ENCODE measurements at regions not wholly inside any gene's neighbourhood (a gene's known extent, or its start where the extent isn't known, plus 50 kb on each side); places are given as distances from the start of the nearest gene placed in this dataset.

DNA sequence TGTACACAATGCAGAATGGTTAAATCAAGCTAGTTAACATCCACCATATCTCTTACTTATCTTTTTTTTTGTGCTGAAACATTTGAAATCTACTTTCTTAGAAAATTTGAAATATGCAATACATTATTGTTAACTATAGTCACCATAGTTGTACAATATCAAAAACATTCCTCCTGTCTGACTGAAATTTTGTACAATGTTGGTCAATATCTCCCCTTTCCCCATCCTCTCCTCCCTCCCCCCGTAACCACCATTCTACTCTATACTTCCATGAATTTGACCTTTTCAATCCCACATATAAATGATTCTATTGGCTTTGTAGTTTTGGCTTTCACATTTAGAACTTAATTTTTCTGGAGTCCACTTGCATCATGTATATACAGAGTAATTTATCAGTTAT, 63.5 kb upstream of the DCD start:
- DNase-seq: no peak

DNA sequence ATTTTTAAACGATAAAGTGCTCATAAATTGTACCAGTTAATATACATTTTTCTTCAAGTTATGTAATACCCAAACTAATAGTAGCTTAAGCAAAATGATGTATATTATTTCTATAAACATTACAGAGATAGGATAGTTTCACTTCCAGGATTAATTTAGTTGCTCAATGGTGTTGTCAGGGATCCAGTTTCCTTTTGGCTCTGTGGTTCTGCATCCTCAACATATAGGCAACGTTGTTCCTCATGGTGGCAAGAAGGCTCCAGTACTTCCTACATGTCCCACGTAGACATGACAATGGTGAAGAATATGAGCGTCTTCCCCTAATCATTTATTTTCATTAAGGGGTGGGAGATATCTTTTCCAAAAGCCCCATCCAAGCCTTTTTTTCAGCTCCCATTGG, 60.7 kb upstream of the DCD start:
- DNase-seq: no peak

DNA sequence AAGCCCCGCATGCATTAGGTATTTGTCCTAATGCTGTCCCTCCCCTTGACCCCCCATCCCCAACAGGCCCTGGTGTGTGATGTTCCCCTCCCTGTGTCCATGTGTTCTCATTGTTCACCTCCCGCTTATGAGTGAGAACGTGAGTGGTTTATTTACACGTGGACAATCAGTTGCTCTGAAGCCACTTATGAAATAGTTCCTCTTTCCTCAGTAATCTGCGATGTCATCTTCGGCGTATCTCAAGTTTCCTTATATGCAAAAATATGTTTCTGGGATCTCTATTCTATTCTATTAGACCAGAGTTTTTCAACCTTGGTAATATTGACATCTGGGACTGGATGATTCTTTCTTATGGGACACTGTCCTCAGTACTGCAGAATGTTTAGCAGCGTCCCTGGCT, 56.0 kb upstream of the DCD start:
- no peak for DNase-seq

DNA sequence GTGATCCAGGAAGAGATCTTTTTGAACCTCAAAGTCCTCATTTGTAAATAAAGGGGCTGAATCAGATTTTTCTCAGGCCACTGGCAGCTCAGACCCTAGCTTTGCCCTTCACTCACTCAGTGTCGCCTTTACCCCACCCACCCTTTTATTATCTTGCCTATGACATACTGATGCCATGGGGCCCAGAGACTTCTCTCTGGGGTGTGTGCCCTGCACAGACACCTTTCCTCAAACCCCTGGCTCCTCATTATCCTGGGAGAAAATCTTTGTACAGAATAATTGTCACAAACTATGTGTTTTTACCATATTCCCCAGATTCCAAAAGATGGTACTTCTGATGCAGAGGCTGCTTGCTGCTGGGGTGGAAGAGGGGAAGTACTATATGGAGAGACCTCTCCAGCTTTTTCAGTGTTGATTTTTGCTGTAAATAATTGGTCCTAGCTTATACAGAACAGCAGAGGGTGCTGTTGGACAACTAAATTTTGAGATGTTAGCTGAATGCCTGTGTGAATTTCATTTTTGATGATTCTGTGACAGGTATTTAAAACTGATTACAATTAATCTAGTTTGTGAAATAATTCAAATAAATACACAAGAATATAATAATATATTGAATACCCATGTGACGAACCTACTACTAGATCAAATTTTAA, 53.9 kb upstream of the DCD start:
- peak; percentile 24 for DNase-seq

DNA sequence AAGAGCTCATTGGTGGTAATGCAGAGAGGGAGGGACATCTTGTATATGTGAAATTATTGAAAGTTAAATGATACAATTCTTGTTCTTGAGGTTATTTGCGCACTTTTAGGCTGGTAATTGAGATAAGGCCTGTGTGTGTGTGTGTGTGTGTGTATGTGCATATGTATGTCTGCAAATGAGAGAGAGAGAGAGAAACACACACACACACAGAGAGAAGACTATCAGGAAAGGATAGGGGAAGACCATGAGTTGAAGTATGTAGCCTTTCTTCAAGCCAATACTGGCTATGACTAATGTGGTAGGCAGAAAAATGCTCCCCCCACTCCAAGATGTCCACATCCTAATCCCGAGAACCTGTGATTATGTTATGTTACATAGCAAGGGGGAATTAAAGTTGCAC, 52.7 kb upstream of the DCD start:
- DNase-seq: no peak

DNA sequence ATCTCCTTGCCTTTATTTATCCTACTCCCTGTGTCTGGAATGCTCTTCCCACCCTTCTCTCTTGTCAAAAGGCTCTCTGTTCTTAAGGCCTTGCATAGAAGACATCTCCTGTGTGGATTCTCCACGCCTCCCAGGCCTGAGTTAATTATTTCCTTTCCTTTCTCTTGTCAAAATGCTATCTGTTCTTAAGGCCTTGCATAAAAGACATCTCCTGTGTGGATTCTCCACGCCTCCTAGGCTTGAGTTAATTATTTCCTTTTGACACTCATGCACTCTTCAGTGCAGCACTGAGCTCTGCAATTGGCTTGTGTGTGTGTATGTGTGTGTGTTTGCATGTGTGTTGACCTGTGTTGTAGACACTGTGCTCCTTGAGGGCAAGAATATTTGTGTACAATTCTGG, 52.1 kb upstream of the DCD start:
- no peak for DNase-seq
